ENCODE measurements at regions not wholly inside any gene's neighbourhood (a gene's known extent, or its start where the extent isn't known, plus 50 kb on each side); places are given as distances from the start of the nearest gene placed in this dataset.
"Not testable (repeated sequence)": the region's sequence is repeated elsewhere in the genome, so short reads cannot be mapped to it uniquely, and the experiment has no call there.

DNA sequence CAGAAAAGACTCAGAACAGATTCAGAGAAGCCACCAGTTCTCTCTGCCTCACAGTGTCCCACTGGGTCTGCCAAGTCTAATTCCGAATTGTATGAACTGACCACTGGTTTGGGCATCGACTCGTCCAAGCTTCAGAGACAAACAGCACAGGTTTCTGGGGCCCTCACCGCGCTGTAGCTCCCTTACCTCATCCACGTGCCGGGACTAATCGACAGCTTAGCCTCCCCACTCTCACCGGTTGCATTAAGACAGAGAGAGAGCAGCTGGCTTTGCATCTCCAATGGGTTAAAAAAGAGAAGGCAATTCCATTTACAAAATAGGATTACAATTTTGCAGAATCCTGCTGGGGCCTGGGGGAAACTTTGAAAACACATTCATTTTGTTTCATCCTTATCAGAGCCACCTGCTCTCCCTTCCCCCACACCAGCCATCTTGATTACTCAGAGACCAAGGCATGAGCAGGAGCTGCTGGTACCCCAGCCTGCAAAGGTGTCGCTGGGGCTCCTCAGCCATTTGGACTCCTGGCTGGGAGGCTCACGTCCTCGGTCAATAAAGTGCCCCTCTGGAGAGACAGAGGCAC, 95.3 kb upstream of the RPL38 start:
- no peak overlapping the region for H3K4me3 ChIP-seq

DNA sequence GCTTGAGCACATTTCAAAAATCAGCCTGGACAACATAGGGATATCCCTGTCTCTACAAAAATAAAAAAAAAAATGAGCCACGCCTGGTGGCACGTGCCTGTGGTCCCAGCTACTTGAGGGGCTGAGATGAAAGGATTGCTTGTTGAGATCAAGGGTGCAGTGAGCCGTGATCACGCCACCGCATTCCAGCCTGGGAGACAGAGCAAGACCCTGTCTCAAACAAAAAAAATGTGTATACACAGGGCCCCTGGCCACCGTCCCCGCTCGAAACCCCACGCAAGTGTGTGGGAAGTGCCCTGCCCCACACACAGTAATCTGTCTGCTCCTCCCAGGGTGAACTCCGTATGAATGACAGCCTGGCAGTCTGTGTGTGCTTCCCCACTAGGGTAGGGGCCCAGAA, 93.0 kb upstream of the RPL38 start:
- Histone ChIP-seq H3K27ac (no peak overlapping the region), H3K4me3 (no peak overlapping the region)

More for the DNA sequence above, 95.3 kb upstream of the RPL38 start:
- H3K27ac ChIP-seq, result no peak overlapping the region

DNA sequence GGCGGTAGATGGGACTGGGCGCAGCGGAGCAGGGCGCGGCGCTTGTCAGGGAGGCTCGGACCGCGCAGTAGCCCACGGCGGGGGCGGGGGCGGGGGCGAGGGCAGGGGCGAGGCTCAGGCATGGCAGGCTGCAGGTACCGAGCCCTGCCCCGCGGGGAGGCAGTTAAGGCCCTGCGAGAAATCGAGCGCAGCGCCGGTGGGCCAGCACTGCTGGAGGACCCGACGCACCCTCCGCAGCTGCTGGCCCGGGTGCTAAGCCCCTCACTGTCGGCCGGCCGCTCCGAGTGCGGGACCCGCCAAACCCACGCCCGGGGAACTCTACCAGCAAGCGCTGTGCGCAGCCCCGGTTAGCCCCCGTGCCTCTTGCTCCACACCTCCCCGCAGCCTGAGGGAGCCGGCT, 90.2 kb upstream of the RPL38 start:
- H3K27ac ChIP-seq, result no peak overlapping the region
- H3K4me3 ChIP-seq, result no peak overlapping the region

DNA sequence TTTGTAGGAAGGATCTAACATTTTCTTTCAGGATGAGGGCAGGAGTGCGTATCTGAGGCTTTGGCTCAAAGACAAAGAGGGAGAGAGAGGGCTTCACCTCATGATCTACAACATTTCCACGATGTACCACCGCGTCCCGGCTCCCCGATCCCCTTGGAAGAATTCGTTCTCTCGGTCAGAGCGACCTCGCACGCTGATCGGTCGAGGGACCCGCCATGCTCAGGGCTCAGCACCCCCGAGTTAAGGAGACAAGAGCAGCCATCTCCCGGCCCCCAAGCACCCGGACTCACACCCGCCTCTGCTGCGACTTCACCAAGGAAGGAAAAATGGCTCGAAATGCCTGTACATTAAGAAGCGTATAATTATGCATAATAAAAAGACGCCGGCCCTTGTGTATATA, 89.5 kb upstream of the RPL38 start:
- H3K4me3 ChIP-seq, result no peak overlapping the region
- H3K27ac ChIP-seq, result no peak overlapping the region

DNA sequence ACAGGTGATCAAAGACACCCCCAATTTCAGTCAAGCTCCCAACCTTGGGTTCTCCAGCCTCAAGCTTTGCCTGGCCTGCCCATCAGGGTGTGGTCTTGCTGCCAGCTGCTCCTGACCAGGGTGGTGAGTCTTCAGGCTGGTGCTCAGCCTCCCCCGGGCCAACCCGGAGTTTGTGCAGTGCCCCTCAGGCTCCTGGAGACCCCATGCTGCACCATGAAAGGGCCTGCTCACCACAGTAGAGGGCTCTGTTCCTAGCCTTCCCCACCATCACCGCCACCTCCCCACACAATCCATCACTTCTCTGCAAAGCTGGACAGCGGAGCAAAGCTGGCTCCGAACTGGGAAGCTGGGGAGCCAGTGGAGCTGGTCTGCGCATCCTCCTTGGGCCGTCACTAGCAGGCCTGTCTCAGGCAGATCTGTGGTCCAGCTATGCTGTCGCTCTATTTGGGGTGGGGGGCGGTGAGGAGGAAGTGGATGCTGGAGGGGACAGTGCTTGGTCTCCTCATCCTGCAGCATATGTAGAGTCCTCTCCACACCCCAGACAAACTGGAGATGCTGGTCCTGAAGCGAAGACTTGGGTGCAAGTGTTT, 88.5 kb upstream of the RPL38 start:
- Histone ChIP-seq H3K27ac (no peak overlapping the region), H3K4me3 (no peak overlapping the region)

DNA sequence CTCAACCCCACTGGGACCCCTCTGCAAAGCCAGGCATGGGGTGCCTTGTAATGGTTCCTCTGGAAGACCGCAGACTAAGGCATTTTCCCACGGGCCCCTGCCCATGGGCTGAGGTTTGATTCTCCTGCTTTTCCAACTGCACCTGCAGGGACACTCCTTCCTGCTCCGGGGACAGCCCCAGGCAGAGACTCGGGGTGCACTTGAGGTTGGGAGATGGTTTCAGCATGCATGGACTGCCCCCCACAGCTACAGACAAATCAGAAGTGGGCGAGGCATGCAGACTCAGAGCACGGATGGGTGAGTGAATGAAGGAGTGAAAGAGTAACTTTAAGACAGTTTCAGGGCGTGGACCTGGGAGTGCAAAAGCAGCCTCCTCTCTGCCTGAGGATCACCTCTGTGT, 87.9 kb upstream of the RPL38 start:
- Histone ChIP-seq H3K4me3 (no peak overlapping the region), H3K27ac (no peak overlapping the region)

DNA sequence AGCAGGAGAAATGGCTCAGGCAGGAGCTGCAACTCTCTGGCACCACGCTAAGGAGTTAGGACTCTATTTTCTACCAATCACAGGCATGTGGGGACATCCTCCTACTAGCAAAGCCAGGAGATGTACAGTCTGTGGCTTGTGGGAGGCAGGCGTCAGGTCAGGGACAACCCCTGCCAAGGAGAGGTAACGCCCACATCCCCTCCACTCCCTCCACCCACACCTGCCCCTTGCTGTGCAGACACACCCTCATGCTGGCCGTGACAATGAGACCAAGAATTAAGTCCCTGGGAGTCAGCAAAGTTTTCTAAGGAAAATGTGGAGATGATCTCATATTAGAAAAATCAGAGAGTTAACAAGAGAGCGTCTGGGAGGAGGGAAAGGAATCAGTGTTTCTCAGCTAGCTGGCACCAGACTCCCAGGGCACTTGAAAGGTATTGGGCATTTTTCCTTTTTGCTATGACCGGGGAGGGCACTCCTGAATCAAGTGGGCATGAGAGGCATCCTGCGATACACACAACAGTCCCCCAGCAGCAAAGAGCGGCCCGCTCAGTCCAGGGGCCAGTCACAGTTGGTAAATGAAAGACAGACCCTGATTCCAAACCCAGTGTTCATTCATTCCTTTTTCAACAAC, 87.3 kb upstream of the RPL38 start:
- Histone ChIP-seq H3K4me3 (no peak overlapping the region), H3K27ac (no peak overlapping the region)

DNA sequence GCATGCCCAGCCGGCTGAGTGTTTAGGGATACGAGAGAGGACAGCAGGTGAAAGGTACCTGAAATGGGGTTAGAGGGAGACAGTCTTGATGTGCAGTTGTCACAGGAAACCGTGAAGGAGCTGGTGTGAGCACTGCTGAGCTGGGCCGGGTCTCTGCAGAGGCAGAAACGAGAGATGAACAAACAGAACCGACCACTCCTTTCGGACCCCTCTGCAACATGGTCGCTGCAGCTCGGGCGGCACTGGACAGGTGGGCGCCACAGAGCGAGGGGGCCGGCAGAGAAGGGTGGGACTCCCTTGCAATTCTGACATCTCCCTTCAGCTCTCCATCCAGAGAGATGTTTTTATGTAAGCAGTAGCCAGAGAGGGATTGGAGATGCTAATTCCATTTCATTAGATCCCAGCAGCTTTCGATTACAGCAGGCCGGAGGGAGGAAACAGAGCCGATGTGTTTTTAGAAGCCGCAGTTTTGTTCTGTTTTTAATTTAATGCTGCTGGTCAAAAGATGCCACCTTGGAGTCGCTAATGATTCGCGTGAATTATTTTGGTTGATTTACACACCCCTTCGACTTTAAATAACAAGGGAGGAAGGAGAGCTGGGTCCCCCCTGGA, 86.3 kb upstream of the RPL38 start:
- H3K27ac ChIP-seq, result no peak overlapping the region
- no peak overlapping the region for H3K4me3 ChIP-seq

DNA sequence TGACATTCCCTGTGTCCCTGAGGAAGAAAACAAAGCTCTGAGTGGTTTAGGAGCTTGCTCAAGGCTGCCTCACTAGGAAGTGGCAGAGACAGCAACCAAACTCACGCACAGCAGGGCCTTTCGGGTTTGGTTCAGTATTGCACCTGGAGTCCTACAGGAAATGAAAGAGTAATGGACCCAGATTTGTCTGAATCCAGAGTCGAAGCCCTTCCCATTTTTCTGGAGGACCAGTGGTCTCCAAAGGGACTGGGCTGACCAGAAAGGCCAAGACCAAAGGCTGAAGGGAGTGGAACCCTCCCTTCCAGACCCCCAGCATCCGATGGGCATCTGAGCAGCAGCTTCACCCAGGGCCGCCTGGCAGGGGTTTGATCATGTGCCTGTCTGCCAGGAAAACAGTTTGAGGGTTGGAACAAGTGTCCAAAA, 85.5 kb upstream of the RPL38 start:
- no peak overlapping the region for H3K4me3 ChIP-seq
- no peak overlapping the region for H3K27ac ChIP-seq

DNA sequence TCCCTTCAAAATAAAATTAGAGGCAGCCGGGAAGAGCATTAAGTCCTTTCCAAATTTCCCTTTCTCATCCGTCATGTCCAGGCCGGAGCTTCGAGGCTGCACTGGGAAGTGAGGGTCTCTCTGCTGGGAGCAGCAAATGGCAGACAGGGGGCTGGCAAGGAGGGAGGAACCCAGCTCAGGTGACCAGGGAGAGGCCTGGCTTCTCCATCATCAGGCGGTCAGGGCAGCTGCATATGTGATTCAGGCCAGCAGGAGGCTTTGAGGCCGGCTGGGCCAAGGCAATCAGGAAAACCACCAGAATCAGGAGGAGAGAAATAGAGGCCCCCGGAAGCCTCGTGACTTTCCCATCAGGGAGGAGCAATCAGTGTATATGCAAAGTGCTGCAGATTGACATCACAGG, 85.0 kb upstream of the RPL38 start:
- Histone ChIP-seq H3K27ac (no peak overlapping the region), H3K4me3 (no peak overlapping the region)

DNA sequence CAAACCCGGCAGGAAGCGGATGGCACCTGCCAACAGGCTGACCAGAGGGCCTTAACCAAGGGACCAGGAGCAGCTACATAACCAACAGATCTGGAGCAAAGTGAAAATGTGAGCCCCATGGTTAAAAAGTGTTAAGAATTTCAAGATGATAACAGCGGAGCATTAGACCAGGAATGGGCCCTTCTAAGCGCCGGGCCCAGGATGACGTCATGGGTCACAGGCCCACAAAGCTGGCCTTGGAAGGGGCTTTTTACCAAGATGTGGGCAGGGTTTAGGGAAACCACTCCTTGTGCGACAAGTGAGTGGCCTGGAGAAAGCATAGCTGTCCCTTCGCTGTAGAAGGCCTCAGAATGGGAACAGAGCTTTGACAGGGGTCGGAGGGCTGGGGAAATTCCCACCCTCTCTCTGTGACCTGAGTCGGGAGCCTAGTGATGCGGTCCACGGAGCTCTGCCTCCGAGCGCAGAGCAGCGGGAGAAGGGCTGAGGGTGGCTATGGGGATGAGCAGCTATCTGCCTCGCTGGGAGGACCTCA, 84.4 kb upstream of the RPL38 start:
- Histone ChIP-seq H3K27ac (no peak overlapping the region), H3K4me3 (no peak overlapping the region)

DNA sequence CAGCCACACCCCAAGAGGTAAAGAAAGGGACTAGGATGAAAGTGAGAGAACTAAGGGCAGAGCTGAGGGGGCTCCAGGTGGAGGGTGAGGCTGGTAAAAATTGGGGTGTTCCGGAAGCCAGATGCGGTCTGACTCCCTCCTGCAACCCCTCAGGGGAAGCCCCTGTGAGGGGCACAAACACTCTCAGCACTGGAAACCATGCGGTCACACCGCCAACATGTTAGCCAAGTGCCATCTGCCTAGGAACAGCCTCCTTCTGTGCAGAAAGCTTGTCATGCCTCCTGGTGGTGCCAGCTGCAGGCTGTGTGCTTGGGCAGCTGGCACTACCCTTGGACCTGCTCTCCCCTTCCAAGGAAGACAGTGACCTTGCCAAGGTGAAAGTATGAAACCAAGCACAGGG, 83.5 kb upstream of the RPL38 start:
- Histone ChIP-seq H3K4me3 (no peak overlapping the region), H3K27ac (no peak overlapping the region)

DNA sequence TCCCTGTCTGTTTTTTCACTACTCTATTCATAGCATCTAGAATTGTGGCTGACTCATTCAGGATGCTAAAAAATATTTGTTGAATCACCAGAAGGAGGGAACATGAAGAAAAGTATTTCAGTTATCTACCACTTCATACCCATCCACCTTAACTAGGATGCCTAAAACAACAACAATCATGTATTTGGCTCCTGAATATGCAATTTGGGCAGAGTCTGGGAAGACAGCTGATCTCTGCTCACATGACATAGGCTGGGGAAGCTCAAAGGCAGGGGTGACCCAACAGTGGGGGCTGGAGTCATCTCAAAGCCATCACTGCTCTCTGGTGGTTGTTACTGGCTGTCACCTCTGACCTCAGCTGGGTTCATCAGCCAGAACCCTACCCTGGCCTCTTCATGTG, 80.1 kb upstream of the RPL38 start:
- Histone ChIP-seq H3K27ac (no peak overlapping the region), H3K4me3 (no peak overlapping the region)

DNA sequence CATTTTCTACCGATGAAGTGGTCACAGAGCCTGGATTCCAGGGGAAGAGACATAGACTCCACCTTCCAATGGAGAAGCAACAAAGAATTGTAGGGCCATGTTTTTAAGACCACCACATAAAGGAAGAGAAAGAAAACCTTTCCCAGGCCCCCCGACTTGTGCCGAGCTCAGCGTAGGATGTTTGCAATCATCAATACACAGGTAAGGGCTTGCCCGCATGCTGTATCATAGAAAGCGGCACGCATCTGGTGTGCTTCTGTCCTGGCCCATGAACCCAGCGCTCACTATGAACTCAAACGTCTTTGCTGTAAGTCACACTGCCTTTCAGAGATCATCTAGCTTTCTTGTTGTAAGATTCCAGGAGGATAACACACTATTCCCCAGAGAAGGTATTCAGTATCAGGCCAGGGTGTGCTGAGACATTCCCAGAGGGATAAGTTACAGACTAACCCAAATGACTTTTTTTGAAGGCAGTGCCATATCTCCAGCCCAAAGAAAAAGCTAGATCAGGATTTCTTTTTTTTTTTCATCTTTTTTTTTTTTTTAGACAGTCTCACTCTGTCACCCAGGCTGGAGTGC, 79.5 kb upstream of the RPL38 start:
- no peak overlapping the region for H3K27ac ChIP-seq
- no peak overlapping the region for H3K4me3 ChIP-seq

DNA sequence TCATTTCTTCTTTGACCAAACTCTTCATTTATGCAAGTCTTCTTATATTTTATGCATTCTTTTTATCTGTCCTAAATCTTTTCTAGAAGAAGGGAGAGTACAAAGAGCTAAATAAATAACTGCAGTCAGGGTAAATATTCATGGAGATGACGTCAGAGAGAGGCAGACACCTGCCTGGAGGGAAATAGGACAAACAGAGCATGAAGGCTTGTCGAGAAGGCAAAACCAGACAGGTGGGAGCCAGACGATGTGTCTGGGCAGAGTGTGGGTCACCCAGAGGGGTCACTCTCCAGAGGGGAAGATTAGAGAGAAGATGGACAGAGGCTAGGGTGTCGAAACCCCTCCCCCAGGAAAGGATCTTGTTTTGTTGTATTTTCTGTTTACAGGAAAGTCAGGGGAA, 78.3 kb upstream of the RPL38 start:
- H3K27ac ChIP-seq, result no peak overlapping the region
- no peak overlapping the region for H3K4me3 ChIP-seq

DNA sequence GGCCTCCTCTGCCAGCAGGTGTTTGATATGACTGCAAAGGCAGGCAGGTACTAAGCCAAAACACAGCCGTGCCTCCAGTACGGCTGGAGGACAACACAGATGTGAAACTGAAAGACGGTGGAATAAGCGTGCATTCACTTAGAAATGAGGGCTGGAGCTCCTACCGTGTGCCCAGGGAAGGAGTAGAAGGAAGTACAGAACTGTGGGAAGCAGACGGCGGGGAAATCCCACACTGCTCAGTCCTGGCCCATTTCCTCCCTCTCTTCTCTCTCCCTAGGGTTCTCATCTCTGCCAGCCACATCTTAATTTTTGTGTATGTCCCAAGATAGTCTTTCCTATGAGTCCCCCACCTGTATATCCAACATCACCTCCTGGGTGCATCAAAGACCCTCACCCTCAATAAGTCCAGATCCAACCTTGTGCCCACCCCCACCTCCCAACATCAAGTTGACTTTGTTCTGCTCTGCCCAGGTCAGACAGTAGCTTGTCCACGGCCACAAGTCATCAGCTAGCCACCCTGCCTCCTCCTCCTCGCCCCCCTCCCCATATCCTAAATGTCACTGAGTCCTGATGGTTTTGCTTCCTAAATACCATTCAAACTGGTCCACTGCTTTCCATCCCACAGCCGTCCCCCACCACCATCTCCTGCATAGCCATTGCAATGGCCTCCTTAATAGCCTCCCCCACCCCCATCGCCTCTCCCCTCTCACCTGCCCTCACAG, 77.1 kb upstream of the RPL38 start:
- Histone ChIP-seq H3K27ac (no peak overlapping the region), H3K4me3 (no peak overlapping the region)

DNA sequence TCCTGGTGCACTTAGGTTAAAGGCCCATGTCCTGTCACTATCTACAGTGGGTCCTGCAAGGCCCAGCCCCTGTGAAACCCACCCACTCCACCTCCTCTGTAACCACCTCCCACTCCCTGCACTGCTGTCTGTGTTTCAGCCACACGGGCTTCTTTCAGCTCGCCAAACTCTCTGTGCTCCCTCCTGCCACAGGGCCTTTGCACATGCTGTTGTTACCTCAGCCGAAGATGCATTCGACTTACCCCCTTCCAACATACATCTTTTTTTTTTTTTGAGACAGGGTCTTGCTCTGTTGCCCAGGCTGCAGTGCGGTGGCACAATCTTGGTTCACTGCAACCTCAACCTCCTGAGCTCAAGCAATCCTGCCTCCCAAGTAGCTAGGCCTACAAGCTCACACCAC, 76.5 kb upstream of the RPL38 start:
- Histone ChIP-seq H3K27ac (no peak overlapping the region), H3K4me3 (no peak overlapping the region)

DNA sequence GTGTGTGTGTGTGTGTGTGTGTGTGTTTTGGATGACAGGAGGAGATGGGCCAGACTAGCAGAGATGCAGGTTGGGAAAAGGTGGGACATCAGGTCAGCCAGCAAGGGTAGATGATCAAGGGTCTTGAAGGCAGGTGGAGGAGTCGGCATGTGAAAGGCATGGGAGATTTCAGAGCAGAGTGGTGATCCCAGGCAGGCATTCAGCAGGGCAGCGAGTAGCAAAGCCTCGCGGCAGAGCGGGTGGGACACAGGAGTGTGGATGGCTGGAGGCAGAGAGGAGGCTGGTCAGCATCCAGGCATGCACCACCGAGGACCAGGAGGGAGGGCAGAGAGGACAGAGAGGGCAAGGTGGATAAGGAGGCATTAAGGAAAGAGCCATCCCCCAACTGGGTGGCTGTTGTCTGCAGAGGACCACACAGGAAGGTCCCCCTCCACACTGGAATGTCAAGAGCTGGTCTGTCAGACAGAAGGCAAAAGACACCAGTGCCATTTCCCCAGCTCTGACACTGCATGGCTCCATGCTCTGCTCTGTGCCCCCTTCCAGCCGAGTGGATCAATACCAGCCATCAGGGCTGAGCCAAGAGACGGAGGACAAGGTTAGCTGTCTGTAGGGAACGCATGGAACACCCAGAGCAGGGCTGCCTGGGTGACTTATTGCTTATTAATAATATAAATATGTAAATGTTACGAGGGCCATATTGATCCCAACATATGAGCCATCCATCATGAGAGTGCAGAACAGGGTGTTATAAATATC, 74.8 kb upstream of the RPL38 start:
- H3K4me3 ChIP-seq, result no peak overlapping the region
- H3K27ac ChIP-seq, result no peak overlapping the region

DNA sequence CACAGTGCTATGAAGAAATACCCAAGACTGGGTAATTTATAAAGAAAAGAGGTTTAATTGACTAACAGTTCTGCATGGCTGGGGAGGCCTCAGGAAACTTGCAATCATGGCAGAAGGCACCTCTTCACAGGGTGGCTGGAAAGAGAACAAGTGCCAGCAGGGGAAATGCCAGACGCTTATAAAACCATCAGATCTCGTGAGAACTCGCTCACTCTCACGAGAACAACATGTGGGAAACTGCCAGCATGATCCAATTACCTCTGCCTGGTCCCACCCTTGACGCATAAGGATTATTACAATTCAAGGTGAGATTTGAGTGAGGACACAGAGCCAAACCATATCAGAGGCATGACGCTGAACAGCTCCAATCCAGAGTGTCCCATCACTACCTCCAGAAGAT, 73.7 kb upstream of the RPL38 start:
- not testable (repeated sequence) for H3K27ac ChIP-seq, H3K4me3 ChIP-seq

Data from skin epidermis (tissue), 12 donors.